GM12878 (cell line): ENCODE measurements at regions not wholly inside any gene's neighbourhood (a gene's known extent, or its start where the extent isn't known, plus 50 kb on each side); places are given as distances from the start of the nearest gene placed in this dataset.
A peak's percentile ranks its signal among the peaks of the same experiment; 100 is the strongest.
"Not testable (repeated sequence)": the region's sequence is repeated elsewhere in the genome, so short reads cannot be mapped to it uniquely, and the experiment has no call there.

ENCODE experiments used
- ATAC-seq: fragments of 200-7000 bp; cut with Tn5 transposase; 3 replicates; pipeline ENCODE4 v1.9.1; 2020; ENCODE audit warnings: mild to moderate bottlenecking, moderate library complexity
- BruUV-seq: library from RNA; stranded (reverse); fragments of 400-500 nt; replicated peaks from 2 replicates; lab custom pipeline; 2021; lab: Mats Ljungman, UMichigan
- CTCF ChIA-PET: fragments of 300-600 bp; sonication (Branson Sonifier 250); formaldehyde crosslinking; extraction: SDS; loops from one replicate; lab custom pipeline; 2021; ENCODE audit warnings: inconsistent platforms; lab: Yijun Ruan, JAX
- POLR2A ChIA-PET: fragments of 350-600 bp; formaldehyde crosslinking; extraction: SDS; loops from one replicate; lab custom pipeline; 2021; ENCODE audit warnings: inconsistent platforms; lab: Charles Lee
- RAD21 ChIA-PET: fragments of 300-600 bp; sonication (Branson Sonifier 250); formaldehyde crosslinking; loops from one replicate; lab custom pipeline; 2023; ENCODE audit warnings: antibody characterized with exemption; ENCODE audit not compliant: unreplicated experiment; lab: Charles Lee
- SMC1A ChIA-PET: fragments of 300-600 bp; sonication (Branson Sonifier 250); formaldehyde crosslinking; loops from one replicate; lab custom pipeline; 2023; ENCODE audit not compliant: unreplicated experiment, uncharacterized antibody; lab: Charles Lee
- DNase-seq: peaks from one replicate; pipeline ENCODE4 v3.0.0-alpha.2; 2011; ENCODE audit warnings: low read depth, low spot score
- FAIRE-seq: peaks from 3 replicates; lab custom pipeline; 2011; peaks lifted over from hg19 to GRCh38; lab: Jason Lieb, UNC
- H2AFZ ChIP-seq: 2 replicates; pipeline ENCODE4 v1.6.0; 2011; ENCODE audit warnings: low read depth, low read length, control low read depth; ENCODE audit not compliant: control insufficient read depth
- H3K27ac ChIP-seq: 2 replicates; pipeline ENCODE4 v1.5.1; 2011; ENCODE audit warnings: control low read depth; ENCODE audit not compliant: control insufficient read depth, insufficient read depth
- H3K27me3 ChIP-seq, 2 experiments: replicated peaks in 1 of 2; 2 replicates each; pipeline versions ENCODE4 v1.6.0 to v1.6.1; 2011; ENCODE audit warnings: low read length in 1 of 2; ENCODE audit not compliant: control insufficient read depth in 2 of 2, insufficient read depth in 2 of 2
- H3K36me3 ChIP-seq, 2 experiments: 2 replicates each; pipeline ENCODE4 v1.5.1; 2011; ENCODE audit warnings: low read length in 1 of 2; ENCODE audit not compliant: control insufficient read depth in 2 of 2, insufficient read depth in 2 of 2
- H3K4me1 ChIP-seq: 2 replicates; pipeline ENCODE4 v1.6.1; 2011; ENCODE audit warnings: mild to moderate bottlenecking, low read length, moderate library complexity, mixed read lengths; ENCODE audit not compliant: control insufficient read depth, insufficient read depth
- H3K4me2 ChIP-seq: 2 replicates; pipeline ENCODE4 v1.6.0; 2011; ENCODE audit warnings: control low read depth; ENCODE audit not compliant: control insufficient read depth, insufficient read depth
- H3K4me3 ChIP-seq: fragments of 200-600 bp; sonication (generic); 2 replicates; pipeline ENCODE4 v1.5.1; 2016
- H3K79me2 ChIP-seq: 2 replicates; pipeline ENCODE4 v1.6.0; 2011; ENCODE audit warnings: low read length; ENCODE audit not compliant: control insufficient read depth, insufficient read depth
- H3K9ac ChIP-seq: 2 replicates; pipeline ENCODE4 v1.8.0; 2011; ENCODE audit warnings: low read length, control low read depth, mixed read lengths; ENCODE audit not compliant: control insufficient read depth, insufficient read depth
- H3K9me3 ChIP-seq: replicated peaks from 3 replicates; pipeline ENCODE4 v1.5.1; 2011; ENCODE audit warnings: mild to moderate bottlenecking, low read length; ENCODE audit not compliant: control insufficient read depth, insufficient read depth
- H4K20me1 ChIP-seq: 2 replicates; pipeline ENCODE4 v1.6.0; 2011; ENCODE audit not compliant: control insufficient read depth, insufficient read depth
- BACH1 ChIP-seq: fragments of 450-650 bp; IDR thresholded peaks from 2 replicates; pipeline ENCODE4 v1.6.1; 2017; ENCODE audit warnings: mild to moderate bottlenecking, borderline replicate concordance
- EZH2 ChIP-seq: IDR thresholded peaks from 2 replicates; pipeline ENCODE4 v1.6.1; 2012; ENCODE audit warnings: low read depth, mild to moderate bottlenecking, control low read depth, inconsistent platforms, low read length, borderline replicate concordance; ENCODE audit not compliant: control insufficient read depth
- PAX5 ChIP-seq: IDR thresholded peaks from 2 replicates; pipeline ENCODE4 v1.6.1; 2011; ENCODE audit warnings: low read depth, low read length, borderline replicate concordance
- RELA ChIP-seq: fragments of 450-650 bp; IDR thresholded peaks from 2 replicates; pipeline ENCODE4 v1.8.0; 2014; ENCODE audit warnings: borderline replicate concordance; ENCODE audit not compliant: partially characterized antibody
- SMAD1 ChIP-seq: fragments of 450-650 bp; IDR thresholded peaks from 2 replicates; pipeline ENCODE4 v1.6.1; 2018; ENCODE audit warnings: mild to moderate bottlenecking, low read depth; ENCODE audit not compliant: partially characterized antibody
- SREBF1 ChIP-seq: IDR thresholded peaks from 2 replicates; pipeline ENCODE4 v1.6.1; 2012; ENCODE audit warnings: mild to moderate bottlenecking, low read length
- TCF3 ChIP-seq: IDR thresholded peaks from 2 replicates; pipeline ENCODE4 v1.6.1; 2012; ENCODE audit warnings: low read depth, mild to moderate bottlenecking, low read length, borderline replicate concordance; ENCODE audit not compliant: insufficient read depth
- ZNF24 ChIP-seq: fragments of 450-650 bp; IDR thresholded peaks from 2 replicates; pipeline ENCODE4 v1.6.1; 2017; ENCODE audit warnings: antibody characterized with exemption, mild to moderate bottlenecking
- WGBS: methylation state at CpG from one replicate; pipeline ENCODE4 v1.1.6; 2016; ENCODE audit warnings: low lambda C conversion rate; ENCODE audit not compliant: insufficient replicate concordance, insufficient coverage; ENCODE audit errors: missing lambda C conversion rate; 5-methylcytosine and 5-hydroxymethylcytosine counted together
- in situ Hi-C: fragments of 300-500 bp; cut with MboI; formaldehyde crosslinking; loops from 9 replicates; pipeline ENCODE4 v1.14.3; 2018; ENCODE audit warnings: mixed read lengths
- intact Hi-C: fragments of 100-400 bp; cut with micrococcal nuclease; formaldehyde crosslinking; loops from one replicate; pipeline ENCODE4 v1.14.2; 2022; ENCODE audit not compliant: unreplicated experiment

DNA sequence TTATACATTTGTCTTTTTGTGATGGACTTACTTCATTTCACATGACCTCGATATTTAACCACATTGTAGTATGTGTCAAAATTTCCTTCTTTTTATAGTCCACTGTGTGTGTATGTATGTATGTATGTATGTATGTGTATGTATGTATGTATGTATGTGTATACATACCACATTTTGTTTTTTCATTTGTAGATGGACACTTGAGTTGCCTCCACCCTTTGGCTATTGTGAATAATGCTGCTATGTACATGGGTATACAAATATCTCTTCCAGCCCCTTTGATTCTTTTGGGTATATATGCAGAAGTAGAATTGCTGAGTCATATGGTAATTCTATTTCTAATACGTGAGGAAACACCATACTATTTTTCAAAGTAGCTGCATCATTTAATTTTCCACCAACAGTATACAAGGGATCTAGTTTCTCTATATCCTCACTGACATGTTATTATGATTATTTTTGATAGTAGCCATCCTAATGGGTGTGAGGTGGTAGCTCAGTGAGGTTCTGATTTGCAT lies 228.2 kb downstream of the OPA1 start:
- H3K79me2 ChIP-seq, result no peaks in the 10 kb centered on the region
- TF ChIP-seq TCF3 (no peak), SREBF1 (no peak), BACH1 (0 out of 2 replicates have a peak, but pooled peaks have one; percentile 44), RELA (no peak), EZH2 (no peak)
- POLR2A ChIA-PET, result no interaction called here
- H3K4me1 ChIP-seq, result no peaks in the 10 kb centered on the region
- no peak for FAIRE-seq
- no peak overlapping the region for H3K9ac ChIP-seq
- SMC1A ChIA-PET, result no interaction called here
- H2AFZ ChIP-seq, result no peak overlapping the region
- 25% methylated on average over 2 of the region's 2 CpGs for WGBS
- H4K20me1 ChIP-seq, result no peaks in the 10 kb centered on the region
- no peaks in the 10 kb centered on the region; the same call in 2 of the 3 replicates for H3K9me3 ChIP-seq
- no peak overlapping the region for H3K4me3 ChIP-seq
- H3K36me3 ChIP-seq, result no peaks in the 10 kb centered on the region
- intact Hi-C loops, result no loop called here
- RAD21 ChIA-PET, result no interaction called here
- no peaks in the 10 kb centered on the region; a peak in 1 of 4 replicates for H3K27me3 ChIP-seq
- in situ Hi-C loops, result no loop called here
- no peak overlapping the region for H3K4me2 ChIP-seq
- no peak for DNase-seq
- no TSS peak for BruUV-seq
- H3K27ac ChIP-seq, result no peak overlapping the region
- CTCF ChIA-PET, result no interaction called here
- no peak for ATAC-seq

DNA sequence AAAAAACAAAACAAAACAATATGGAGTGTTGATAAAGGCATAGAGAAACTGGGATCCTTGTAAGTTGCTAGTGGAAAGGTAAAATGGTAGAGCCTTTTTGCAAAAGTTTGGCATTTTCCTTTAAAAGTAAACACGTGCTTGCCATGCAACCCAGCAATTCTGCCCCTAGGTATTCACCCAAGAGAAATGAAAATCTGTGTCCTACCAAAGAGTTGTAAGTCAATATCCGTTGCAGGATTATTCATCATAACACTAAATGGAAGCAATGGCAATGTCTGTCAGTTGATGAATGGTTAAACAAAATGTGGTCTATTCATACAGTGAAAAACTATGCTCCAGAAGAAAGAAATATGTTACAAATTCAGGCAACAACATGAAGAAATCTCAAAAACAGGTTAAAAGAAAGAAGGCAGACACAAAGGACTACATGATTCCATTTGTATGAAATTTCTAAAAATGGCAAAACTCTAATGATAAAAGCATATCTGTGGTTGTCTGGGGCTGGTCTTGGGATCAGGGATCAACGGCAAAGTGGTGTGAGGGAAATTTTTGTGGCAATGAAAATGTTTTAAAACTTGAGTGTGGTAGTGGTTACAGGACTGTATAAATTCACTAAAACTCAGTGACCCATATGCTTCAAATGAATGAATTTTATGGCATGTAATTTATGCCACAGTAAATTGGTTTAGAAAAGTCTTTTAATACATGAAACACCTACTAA lies 229.6 kb downstream of the OPA1 start:
- no peaks in the 10 kb centered on the region for H3K36me3 ChIP-seq
- H3K9ac ChIP-seq, result no peak overlapping the region
- ATAC-seq (no peak), FAIRE-seq (no peak), DNase-seq (no peak)
- H4K20me1 ChIP-seq, result no peaks in the 10 kb centered on the region
- in situ Hi-C loops, result no loop called here
- intact Hi-C loops, result no loop called here
- ChIA-PET POLR2A (no interaction called here), CTCF (no interaction called here), SMC1A (interaction anchor here (0.7 to 0.9 kb wide), 2 partner anchors 362 to 650 kb away, joined by 3 read pairs; no protein-coding TSS in a partner anchor)
- no peaks in the 10 kb centered on the region; the same call in 2 of the 3 replicates for H3K9me3 ChIP-seq
- no peak overlapping the region for H3K4me2 ChIP-seq
- H3K4me1 ChIP-seq, result no peaks in the 10 kb centered on the region
- no TSS peak for BruUV-seq
- H3K79me2 ChIP-seq, result no peaks in the 10 kb centered on the region
- no peak for TF ChIP-seq PAX5
- TF ChIP-seq SMAD1, result no peak
- no peak for TF ChIP-seq ZNF24
- TF ChIP-seq, all 136 proteins: peak for 0
- Histone ChIP-seq H2AFZ (no peak overlapping the region), H3K27ac (no peak overlapping the region), H3K27me3 (no peaks in the 10 kb centered on the region; a peak in 1 of 4 replicates), H3K4me3 (no peak overlapping the region)
- RAD21 ChIA-PET, result no interaction called here
- 54% methylated on average over 3 of the region's 3 CpGs for WGBS

DNA sequence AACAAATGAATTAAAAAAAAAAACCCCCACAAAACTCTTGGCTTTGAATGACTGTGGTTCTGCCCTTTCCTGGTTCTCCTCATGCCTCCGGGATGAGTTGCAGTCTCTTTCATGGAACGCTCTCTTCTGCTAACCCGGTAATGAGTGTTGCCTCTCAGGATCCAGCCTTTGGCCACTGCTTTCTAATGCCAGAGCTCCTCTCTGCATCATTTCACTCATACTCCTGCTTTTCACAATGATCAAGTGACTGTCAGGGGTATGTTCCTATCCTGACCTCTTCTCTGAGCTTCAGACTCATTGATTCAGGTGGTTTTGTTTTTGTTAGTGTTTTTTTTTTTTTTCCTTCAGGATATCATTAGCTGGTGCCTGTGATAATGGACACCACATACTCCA lies 230.2 kb downstream of the OPA1 start:
- ATAC-seq, H3K4me3 ChIP-seq, H3K27me3 ChIP-seq, H4K20me1 ChIP-seq, H3K9me3 ChIP-seq, H3K4me2 ChIP-seq, intact Hi-C loops, CTCF ChIA-PET, in situ Hi-C loops, H3K79me2 ChIP-seq, FAIRE-seq, H3K36me3 ChIP-seq, H2AFZ ChIP-seq, BruUV-seq, H3K27ac ChIP-seq, H3K9ac ChIP-seq, H3K4me1 ChIP-seq, DNase-seq, POLR2A ChIA-PET: not testable (repeated sequence)
- WGBS, result 76% methylated on average over 3 of the region's 3 CpGs
- ChIA-PET RAD21 (interaction anchor here (0.7 kb wide), 1 partner anchor 344 kb away, joined by 4 read pairs; no protein-coding TSS in a partner anchor), SMC1A (interaction anchor here (0.7 to 0.9 kb wide), 2 partner anchors 361 to 650 kb away, joined by 3 read pairs; no protein-coding TSS in a partner anchor)
